ENCODE measurements at regions not wholly inside any gene's neighbourhood (a gene's known extent, or its start where the extent isn't known, plus 50 kb on each side); places are given as distances from the start of the nearest gene placed in this dataset.

GRCh38 chr5:3542769-3543168 is 52.9 kb upstream of the IRX1 start:
- Mint-ChIP-seq H3K36me3 (no peaks in the 10 kb centered on the region), H3K9me3 (no peaks in the 10 kb centered on the region), H3K27me3 (no peaks in the 10 kb centered on the region), H3K27ac (no peak overlapping the region), H3K4me3 (no peak overlapping the region), H3K4me1 (ENCODE audit: unreplicated experiment) (peaks cover 8% of the 10 kb centered on the region)
- TF ChIP-seq, protein P1, sequence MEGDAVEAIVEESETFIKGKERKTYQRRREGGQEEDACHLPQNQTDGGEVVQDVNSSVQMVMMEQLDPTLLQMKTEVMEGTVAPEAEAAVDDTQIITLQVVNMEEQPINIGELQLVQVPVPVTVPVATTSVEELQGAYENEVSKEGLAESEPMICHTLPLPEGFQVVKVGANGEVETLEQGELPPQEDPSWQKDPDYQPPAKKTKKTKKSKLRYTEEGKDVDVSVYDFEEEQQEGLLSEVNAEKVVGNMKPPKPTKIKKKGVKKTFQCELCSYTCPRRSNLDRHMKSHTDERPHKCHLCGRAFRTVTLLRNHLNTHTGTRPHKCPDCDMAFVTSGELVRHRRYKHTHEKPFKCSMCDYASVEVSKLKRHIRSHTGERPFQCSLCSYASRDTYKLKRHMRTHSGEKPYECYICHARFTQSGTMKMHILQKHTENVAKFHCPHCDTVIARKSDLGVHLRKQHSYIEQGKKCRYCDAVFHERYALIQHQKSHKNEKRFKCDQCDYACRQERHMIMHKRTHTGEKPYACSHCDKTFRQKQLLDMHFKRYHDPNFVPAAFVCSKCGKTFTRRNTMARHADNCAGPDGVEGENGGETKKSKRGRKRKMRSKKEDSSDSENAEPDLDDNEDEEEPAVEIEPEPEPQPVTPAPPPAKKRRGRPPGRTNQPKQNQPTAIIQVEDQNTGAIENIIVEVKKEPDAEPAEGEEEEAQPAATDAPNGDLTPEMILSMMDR (conservative IDR thresholded peaks at IDR 0.05) = no peak
- DNase-seq (ENCODE audit: extremely low spot score, unreplicated experiment) = no peak

- Mint-ChIP-seq H3K27ac (no peak overlapping the region), H3K4me1 (ENCODE audit: unreplicated experiment) (peaks cover 8% of the 10 kb centered on the region), H3K9me3 (peaks cover 5% of the 10 kb centered on the region), H3K27me3 (no peaks in the 10 kb centered on the region), H3K36me3 (no peaks in the 10 kb centered on the region), H3K4me3 (no peak overlapping the region)
- TF ChIP-seq, protein P1 (conservative IDR thresholded peaks at IDR 0.05) = no peak
- no peak for DNase-seq (ENCODE audit: extremely low spot score, unreplicated experiment)
Observed at GRCh38 chr5:3542158-3542557, 53.5 kb upstream of the IRX1 start.

DNA sequence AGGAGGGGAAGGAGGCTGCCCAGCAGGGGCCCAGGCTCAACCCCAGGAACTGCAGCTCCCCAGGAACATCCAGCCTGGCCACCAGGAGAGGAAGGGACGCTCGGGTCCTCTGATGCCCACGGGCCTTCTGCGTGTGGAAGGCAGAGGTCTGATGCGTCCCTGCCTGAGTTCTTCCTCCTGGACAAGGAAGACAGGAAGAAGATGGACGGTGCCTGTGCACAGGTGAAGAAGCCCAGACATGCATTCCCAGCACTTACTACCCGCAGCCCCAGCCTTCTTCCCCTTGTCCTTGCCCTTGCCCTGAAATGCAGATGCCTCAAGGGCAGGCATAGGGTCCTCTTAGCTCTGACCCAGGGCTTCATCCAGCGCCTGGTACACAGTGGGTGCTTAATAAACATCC is 56.7 kb upstream of the IRX1 start:
- Mint-ChIP-seq H3K9me3 (peaks cover 18% of the 10 kb centered on the region), H3K27me3 (no peaks in the 10 kb centered on the region), H3K4me1 (ENCODE audit: unreplicated experiment) (peaks cover 5% of the 10 kb centered on the region), H3K4me3 (no peak overlapping the region), H3K27ac (no peak overlapping the region), H3K36me3 (no peaks in the 10 kb centered on the region)
- TF ChIP-seq, protein P1 (conservative IDR thresholded peaks at IDR 0.05) = no peak
- no peak for DNase-seq (ENCODE audit: extremely low spot score, unreplicated experiment)

GRCh38 chr5:3537942-3538341 is 57.7 kb upstream of the IRX1 start:
- Mint-ChIP-seq H3K36me3 (no peaks in the 10 kb centered on the region), H3K27ac (no peak overlapping the region), H3K9me3 (peaks cover 21% of the 10 kb centered on the region), H3K4me3 (no peak overlapping the region), H3K4me1 (ENCODE audit: unreplicated experiment) (no peaks in the 10 kb centered on the region), H3K27me3 (no peaks in the 10 kb centered on the region)
- no peak for DNase-seq (ENCODE audit: extremely low spot score, unreplicated experiment)
- TF ChIP-seq, protein P1 (conservative IDR thresholded peaks at IDR 0.05) = no peak

- Mint-ChIP-seq H3K4me3 (no peak overlapping the region), H3K9me3 (peaks cover 21% of the 10 kb centered on the region), H3K36me3 (no peaks in the 10 kb centered on the region), H3K27ac (no peak overlapping the region), H3K4me1 (ENCODE audit: unreplicated experiment) (peaks cover 6% of the 10 kb centered on the region), H3K27me3 (no peaks in the 10 kb centered on the region)
- DNase-seq (ENCODE audit: extremely low spot score, unreplicated experiment) = no peak
- TF ChIP-seq, protein P1 (conservative IDR thresholded peaks at IDR 0.05) = no peak
Observed at GRCh38 chr5:3535414-3536211, 60.0 kb upstream of the IRX1 start.

Data from type B pancreatic cell (in vitro differentiated cells).